Lung (tissue), 11 donors: ENCODE measurements at regions not wholly inside any gene's neighbourhood (a gene's known extent, or its start where the extent isn't known, plus 50 kb on each side); places are given as distances from the start of the nearest gene placed in this dataset.

Experiments
- ATAC-seq: fragments of 200-7000 bp; cut with Tn5 transposase; one replicate; pipeline ENCODE4 v1.9.1; 2020; ENCODE audit warnings: moderate number of reproducible peaks; ENCODE audit not compliant: insufficient read depth, low FRiP score
- DNase-seq, 3 donors: peaks; one replicate each; pipeline ENCODE4 v3.0.0-alpha.2; 2013 to 2017
- H3K27ac ChIP-seq, 2 donors: one replicate each; pipeline ENCODE4 v1.5.1; 2013; ENCODE audit warnings: mild to moderate bottlenecking in 2 of 2, moderate library complexity in 2 of 2, control low read depth in 1 of 2, inconsistent platforms in 1 of 2, low read depth in 1 of 2, low read length in 1 of 2
- H3K27me3 ChIP-seq, 3 donors: one replicate each; pipeline ENCODE4 v1.5.1; 2013; ENCODE audit warnings: low read length in 2 of 3; ENCODE audit not compliant: control insufficient read depth in 3 of 3, insufficient read depth in 3 of 3
- H3K36me3 ChIP-seq, 4 donors: one replicate each; pipeline ENCODE4 v1.5.1; 2013; ENCODE audit warnings: low read length in 4 of 4, mild to moderate bottlenecking in 1 of 4, moderate library complexity in 1 of 4; ENCODE audit not compliant: control insufficient read depth in 4 of 4, insufficient read depth in 4 of 4
- H3K4me1 ChIP-seq, 5 donors: one replicate each; pipeline ENCODE4 v1.5.1; 2013; ENCODE audit warnings: low read length in 5 of 5, mild to moderate bottlenecking in 2 of 5, moderate library complexity in 1 of 5; ENCODE audit not compliant: control insufficient read depth in 5 of 5, insufficient read depth in 5 of 5
- H3K4me3 ChIP-seq: one replicate; pipeline ENCODE4 v1.5.1; 2013; ENCODE audit warnings: mild to moderate bottlenecking, control low read depth, moderate library complexity
- H3K9ac ChIP-seq, 2 donors: one replicate each; pipeline ENCODE4 v1.5.1; 2013; ENCODE audit warnings: low read length in 2 of 2, control low read depth in 1 of 2; ENCODE audit not compliant: insufficient read depth in 1 of 2
- H3K9me3 ChIP-seq, 4 donors: one replicate each; pipeline ENCODE4 v1.5.1; 2013; ENCODE audit warnings: low read length in 3 of 4, mild to moderate bottlenecking in 1 of 4, moderate library complexity in 1 of 4; ENCODE audit not compliant: control insufficient read depth in 4 of 4, insufficient read depth in 3 of 4
- WGBS, 2 donors: extraction: QIAGEN DNeasy Blood & Tissue Kit; methylation state at CpG; one replicate each; pipeline ENCODE4 v1.1.7; 2013; 5-methylcytosine and 5-hydroxymethylcytosine counted together
- TF ChIP-seq, protein P1 (sequence below): IDR thresholded peaks from 2 replicates; pipeline ENCODE4 v1.5.1; 2012; ENCODE audit warnings: mild to moderate bottlenecking; ENCODE audit errors: control extremely low read depth, extremely low read depth
- donor health status: control.
- donor health status: control.
- donor health status: Bipolar disorder and iron deficiency.
- donor health status: healthy.
- donor health status: DM: yes; HTN: yes; CAD: no.

DNA sequence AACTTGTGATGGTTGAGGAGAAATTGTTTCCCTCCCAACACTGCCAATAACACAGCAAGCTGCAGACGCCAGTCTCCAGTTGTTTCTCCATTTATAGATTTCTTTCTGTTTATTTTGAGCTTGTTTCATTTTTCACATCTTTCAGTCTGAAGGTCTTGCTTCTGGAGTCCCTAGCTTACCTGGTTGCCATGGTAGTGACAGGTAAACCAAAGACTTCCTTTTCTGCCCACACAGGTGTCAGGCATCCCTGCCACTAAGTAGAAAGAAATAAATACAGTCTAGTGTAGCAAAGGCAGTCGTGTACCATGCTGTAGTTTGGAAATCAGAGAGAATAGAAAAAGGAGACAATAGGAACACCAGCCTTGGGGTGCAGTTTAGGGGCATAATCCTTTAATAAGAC is 82.8 kb downstream of the MARCHF4 start:
- TF ChIP-seq, protein P1, sequence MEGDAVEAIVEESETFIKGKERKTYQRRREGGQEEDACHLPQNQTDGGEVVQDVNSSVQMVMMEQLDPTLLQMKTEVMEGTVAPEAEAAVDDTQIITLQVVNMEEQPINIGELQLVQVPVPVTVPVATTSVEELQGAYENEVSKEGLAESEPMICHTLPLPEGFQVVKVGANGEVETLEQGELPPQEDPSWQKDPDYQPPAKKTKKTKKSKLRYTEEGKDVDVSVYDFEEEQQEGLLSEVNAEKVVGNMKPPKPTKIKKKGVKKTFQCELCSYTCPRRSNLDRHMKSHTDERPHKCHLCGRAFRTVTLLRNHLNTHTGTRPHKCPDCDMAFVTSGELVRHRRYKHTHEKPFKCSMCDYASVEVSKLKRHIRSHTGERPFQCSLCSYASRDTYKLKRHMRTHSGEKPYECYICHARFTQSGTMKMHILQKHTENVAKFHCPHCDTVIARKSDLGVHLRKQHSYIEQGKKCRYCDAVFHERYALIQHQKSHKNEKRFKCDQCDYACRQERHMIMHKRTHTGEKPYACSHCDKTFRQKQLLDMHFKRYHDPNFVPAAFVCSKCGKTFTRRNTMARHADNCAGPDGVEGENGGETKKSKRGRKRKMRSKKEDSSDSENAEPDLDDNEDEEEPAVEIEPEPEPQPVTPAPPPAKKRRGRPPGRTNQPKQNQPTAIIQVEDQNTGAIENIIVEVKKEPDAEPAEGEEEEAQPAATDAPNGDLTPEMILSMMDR: no peak
- H3K4me3 ChIP-seq: no peak overlapping the region
- no peaks in the 10 kb centered on the region for H3K9me3 ChIP-seq
- ATAC-seq: no peak
- no peak overlapping the region for H3K9ac ChIP-seq
- H3K27me3 ChIP-seq: peaks cover 0 to 5% (median 0%) of the 10 kb centered on the region in 3 donors
- H3K36me3 ChIP-seq: no peaks in the 10 kb centered on the region
- no peak for DNase-seq
- no peak overlapping the region for H3K27ac ChIP-seq
- peaks cover 0 to 5% (median 0%) of the 10 kb centered on the region in 5 donors for H3K4me1 ChIP-seq
- 35 to 40% methylated on average over 2 of the region's 2 CpGs for WGBS, 2 donors

DNA sequence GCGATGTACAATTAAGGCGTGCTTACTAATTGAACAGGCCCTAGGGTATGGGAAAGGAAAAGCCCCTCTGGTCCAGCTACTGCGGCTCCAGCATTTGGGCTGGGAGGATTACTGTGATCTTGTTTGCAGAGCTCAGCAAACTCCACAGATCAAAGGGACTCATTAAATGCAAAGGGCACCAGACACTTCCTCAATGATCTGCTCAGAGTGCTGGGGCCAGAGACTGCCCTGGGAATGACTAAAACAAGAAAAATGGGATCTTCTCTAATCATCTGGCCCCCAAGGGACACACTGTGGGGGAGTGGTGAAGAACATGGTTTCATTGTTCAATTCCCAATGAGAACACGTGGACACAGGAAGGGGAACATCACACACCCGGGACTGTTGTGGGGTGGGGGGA is 85.0 kb downstream of the MARCHF4 start:
- Histone ChIP-seq H3K36me3 (no peaks in the 10 kb centered on the region), H3K27me3 (peaks cover 0 to 7% (median 0%) of the 10 kb centered on the region in 3 donors), H3K4me1 (peaks cover 0 to 5% (median 0%) of the 10 kb centered on the region in 5 donors), H3K9ac (no peak overlapping the region), H3K27ac (no peak overlapping the region), H3K9me3 (no peaks in the 10 kb centered on the region), H3K4me3 (no peak overlapping the region)
- ATAC-seq (no peak), DNase-seq (no peak)
- 51 to 58% methylated on average over 5 of the region's 5 CpGs for WGBS, 2 donors
- TF ChIP-seq, protein P1: no peak

DNA sequence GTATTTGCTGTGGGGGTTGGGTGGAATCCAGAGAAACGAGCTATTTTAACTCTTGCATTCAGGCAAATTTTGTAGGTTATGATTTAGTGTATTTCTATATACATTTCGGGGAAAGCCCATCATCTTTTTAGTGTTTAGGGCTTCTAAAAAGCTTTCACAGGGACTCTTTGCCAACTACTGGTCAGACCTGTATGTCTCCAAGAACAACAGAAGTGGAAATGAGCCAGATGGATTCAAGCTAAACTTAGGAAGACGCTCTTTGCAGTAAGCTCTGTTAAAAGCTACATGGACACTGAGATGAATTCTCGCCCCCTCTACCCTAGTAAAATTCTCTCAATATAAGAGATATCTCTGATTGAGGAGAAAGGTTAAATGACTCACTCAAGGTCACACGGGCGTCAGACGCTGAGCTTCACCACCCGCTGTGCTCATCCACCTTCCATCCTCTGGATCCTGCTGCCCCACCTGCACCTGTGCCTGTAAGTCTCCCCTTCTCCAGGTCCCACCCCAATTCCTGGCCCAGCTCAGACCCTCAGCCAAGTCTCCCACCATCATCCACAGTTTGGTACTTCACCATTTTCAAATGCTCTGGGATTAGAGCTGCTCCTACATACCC is 85.6 kb downstream of the MARCHF4 start:
- Histone ChIP-seq H3K36me3 (no peaks in the 10 kb centered on the region), H3K4me3 (no peak overlapping the region), H3K27ac (no peak overlapping the region), H3K27me3 (peaks cover 0 to 7% (median 0%) of the 10 kb centered on the region in 3 donors), H3K9me3 (no peaks in the 10 kb centered on the region), H3K4me1 (peaks cover 0 to 5% (median 0%) of the 10 kb centered on the region in 5 donors), H3K9ac (no peak overlapping the region)
- DNase-seq (no peak), ATAC-seq (no peak)
- WGBS, 2 donors: 72 to 82% methylated on average over 8 of the region's 8 CpGs
- TF ChIP-seq, protein P1: no peak

DNA sequence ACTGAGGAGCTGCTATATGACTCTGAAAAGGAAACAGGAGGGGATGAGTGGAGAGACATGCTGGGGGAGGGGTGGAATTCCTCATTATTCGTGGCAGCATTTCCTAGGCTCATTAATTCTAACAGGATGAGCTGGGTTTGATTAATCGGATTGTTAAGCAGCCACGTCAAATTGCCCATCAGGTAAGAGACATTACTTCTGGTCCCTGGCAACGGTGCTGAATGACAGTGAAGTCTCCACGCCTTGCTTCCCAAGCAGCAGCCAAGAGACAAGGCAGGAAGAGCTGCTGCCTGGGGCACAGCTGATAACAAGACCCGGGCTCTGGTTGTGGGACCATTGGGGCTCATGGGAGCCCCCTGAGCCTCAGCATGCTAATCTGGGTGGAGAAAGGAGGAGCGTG is 86.6 kb downstream of the MARCHF4 start:
- Histone ChIP-seq H3K27me3 (peaks cover 0 to 7% (median 0%) of the 10 kb centered on the region in 3 donors), H3K9me3 (no peaks in the 10 kb centered on the region), H3K36me3 (no peaks in the 10 kb centered on the region), H3K4me1 (peaks cover 0 to 5% (median 0%) of the 10 kb centered on the region in 5 donors), H3K27ac (no peak overlapping the region), H3K4me3 (no peak overlapping the region), H3K9ac (no peak overlapping the region)
- DNase-seq (no peak), ATAC-seq (no peak)
- 46 to 48% methylated on average over 7 of the region's 7 CpGs for WGBS, 2 donors
- TF ChIP-seq, protein P1: no peak
